NCI-H128 (cell line): ENCODE measurements at regions not wholly inside any gene's neighbourhood (a gene's known extent, or its start where the extent isn't known, plus 50 kb on each side); places are given as distances from the start of the nearest gene placed in this dataset.

Experiments
- DNase-seq: peaks from one replicate; lab custom pipeline; 2025; ENCODE audit not compliant: unreplicated experiment; lab: John Stamatoyannopoulos, UW

DNA sequence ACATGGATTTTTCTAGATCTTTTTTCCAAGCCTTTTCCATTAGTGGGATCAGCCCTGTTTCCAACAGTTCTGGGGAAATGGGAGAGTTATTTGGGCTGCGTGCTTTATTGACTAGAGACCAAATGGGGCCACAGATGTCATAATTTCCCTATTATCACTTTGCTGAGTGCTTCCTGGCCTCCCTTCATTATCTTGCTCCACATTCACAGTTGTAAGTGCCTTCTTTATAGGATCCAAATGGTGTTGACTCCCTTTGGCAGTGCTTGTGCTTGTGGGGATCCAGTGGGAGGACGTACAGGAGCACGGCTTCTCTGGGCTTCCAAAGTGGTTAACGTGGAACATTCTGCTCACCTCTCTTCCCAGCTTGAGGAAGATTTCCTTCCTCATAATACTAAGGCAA is 141.0 kb upstream of the RMST start:
- no peak for DNase-seq

- DNase-seq: no peak
Observed at GRCh38 chr12:97322388-97322787, 140.2 kb upstream of the RMST start.

DNA sequence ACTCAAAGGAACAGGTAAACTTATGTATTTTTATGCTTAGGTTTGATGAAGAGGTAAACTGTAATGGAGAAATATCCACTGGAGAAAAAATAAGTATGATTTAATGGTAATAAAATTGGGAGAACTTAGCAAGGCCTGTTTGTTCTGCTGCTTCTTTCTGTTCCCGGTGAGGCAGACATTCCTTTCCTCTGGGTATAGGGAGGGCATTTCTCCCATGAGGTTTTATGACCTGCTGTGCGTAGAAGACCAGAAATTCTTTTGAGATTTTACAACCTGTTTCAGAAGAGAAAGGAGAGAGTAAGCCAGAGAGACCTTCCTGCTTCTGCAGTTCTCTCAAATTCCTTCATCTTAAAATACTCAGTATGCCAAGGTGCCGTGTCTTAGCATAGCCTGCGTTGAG is 139.4 kb upstream of the RMST start:
- no peak for DNase-seq

DNA sequence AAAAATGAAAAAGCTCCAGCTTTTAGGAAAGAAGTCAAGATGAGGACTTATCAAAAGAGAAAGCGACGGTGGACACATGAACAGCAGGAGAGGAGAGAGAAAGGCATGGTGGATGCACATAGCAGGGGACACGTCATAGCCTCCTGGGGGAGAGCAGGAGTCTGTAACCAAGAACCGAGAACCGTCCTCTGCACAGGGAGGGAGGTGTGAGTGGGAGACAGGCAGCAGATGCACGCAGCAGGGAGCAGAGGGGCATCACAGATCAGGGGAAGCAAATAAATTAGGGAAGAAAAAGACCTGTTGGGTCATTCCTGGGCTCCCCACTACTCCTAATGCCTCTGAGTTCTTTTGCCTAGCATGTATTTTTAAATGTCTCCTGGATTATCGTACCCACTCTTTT is 138.1 kb upstream of the RMST start:
- DNase-seq: no peak

DNA sequence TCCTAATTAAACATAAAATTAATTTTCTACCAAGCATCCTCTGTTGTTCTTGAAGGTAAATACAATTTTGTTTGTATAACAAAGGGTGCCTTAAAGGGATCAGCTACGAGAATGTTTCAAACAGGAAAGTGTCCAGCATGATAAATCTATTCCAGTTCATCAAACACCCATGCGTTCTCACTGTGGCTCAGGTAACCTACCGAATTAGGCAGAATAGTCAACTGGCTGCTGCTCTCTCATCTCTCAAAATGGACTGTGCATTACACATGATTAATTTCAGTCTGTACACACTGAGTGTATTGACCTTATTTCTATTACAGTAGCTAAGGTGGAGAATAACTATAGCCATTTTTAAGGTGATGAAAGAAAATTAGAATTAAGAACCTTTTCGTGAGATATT is 127.5 kb upstream of the RMST start:
- DNase-seq: no peak

- no peak for DNase-seq
Observed at GRCh38 chr12:97336900-97337751, 125.5 kb upstream of the RMST start.

GRCh38 chr12:97342130-97342529 is 120.5 kb upstream of the RMST start:
- no peak for DNase-seq

DNA sequence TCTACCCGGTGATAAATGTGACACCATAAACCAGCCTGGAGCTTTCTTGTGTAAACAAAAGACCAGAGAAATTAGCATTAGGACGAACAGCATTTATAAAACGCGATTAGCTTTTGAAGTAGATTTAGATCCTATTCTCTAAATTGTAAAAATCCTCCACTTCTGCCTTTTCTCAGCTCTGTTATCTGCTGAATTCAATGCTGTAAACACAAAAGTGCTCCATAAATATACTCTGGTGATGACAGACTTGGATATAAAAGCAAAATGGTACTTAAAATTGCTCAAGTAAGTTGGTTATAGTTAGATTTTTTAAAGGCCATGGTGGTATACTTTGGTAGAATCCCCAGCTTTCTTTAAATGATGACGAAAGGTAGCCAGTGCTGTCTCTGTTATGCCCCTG is 114.6 kb upstream of the RMST start:
- DNase-seq: no peak

DNA sequence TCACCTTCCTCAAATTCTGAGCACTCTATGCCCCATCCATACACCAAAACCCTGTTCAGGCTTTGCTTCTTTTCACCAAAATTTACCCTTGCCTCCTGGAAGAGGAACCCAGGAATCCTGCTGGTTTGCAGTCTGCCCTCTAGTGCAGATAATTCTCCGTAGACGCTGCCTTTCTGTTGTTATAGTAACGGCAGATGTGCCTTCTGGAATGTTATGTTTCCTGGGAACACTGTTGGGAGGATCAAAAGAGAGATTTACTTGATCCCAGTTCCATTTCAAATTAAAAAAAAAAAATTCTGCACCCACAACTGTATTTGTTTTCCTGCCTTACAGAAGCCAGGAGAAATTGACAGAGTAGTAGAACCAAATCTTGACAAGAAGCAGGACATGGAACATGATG is 104.2 kb upstream of the RMST start:
- no peak for DNase-seq

DNA sequence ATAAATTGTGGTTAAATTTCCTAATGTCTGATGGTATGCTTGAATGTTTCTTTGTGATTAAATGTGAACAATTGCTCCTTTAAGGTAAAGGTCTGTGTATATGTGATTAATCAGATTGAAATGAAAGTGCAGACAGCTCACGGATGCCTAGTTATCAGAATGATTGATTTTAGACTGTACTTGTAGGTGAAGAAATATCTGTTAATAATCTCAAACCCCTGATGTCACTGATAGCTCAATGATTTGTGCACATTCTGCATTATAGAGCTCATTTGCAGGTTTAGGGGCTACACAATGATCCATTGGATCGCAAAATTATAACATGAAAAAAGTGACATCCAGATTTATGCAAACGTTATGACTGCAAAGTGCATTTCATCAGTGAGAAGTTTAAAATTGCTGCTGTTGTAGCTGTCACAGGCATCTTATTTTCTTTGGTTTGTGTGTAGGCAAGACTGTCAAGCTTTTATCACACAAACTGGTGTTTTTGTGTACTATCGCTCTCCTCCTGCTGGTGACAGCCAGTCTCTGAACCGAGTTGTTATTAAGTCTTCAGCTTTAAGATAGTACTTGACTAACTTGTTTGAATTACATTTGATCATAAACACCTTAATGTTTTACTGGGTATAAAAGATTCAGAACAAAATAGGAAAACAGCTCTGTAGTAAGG is 103.4 kb upstream of the RMST start:
- DNase-seq: no peak

GRCh38 chr12:97363693-97364092 is 98.9 kb upstream of the RMST start:
- no peak for DNase-seq

GRCh38 chr12:97368462-97369163 is 94.0 kb upstream of the RMST start:
- DNase-seq: no peak

DNA sequence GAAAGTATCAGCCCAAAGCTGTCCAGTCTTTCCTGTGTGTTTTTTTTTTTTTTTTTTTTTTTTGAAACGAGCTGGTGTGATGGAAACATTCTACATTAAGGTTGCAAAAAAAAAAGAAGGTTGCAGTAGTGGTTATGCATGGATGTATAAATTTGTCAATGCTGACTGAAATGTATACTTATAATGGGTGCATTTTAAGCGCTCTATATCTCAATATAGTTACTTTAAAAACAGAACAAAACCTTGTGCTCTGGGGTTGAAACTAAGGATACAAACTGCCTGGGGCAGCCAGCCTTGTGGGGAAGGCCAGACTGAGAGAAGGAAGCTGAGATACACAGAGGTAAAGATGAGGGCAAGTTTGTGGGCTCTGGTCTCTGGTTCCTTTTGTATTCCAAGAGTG is 87.3 kb upstream of the RMST start:
- DNase-seq: no peak

DNA sequence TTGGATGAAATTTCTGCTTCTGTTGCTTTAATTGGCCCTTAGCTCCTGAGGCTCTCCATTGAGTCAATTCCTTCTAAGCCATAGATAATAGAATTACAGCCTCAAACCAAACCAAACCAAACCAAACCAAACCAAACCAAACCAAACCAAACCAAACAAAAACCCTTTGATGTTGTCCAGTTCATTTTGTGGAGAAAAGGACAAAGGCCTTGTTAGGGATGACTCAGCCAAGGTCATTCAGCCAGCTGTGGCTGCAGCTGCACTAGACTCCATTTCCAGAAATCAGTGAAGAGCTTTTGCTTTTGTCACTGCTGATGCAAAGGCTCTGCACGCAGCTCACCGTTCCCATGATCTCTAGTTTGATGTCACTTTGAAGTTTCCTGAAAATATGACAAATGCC is 82.2 kb upstream of the RMST start:
- DNase-seq: no peak

- DNase-seq: no peak
Observed at GRCh38 chr12:97385121-97385520, 77.5 kb upstream of the RMST start.

DNA sequence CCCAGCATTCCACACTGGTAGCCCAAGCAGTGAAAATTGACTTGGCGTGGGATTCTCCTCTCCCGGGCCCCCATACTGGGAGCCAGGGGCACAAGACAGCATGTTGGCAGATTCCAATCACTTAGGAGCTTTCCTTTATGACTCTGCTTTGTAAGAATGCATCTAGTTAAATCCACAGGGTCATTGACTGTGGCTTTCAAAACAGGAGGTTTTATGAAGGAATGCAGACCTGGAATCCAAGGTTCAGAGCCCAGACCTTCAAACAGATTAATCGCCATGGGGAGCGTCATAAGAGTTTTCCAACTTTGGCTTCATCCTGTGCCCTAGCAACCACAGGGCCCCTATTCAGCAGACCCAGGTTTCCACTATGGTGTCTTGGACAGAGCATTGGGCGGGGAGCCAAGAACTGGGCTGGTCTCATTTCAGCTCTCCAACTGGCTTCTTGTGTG is 76.4 kb upstream of the RMST start:
- no peak for DNase-seq

DNA sequence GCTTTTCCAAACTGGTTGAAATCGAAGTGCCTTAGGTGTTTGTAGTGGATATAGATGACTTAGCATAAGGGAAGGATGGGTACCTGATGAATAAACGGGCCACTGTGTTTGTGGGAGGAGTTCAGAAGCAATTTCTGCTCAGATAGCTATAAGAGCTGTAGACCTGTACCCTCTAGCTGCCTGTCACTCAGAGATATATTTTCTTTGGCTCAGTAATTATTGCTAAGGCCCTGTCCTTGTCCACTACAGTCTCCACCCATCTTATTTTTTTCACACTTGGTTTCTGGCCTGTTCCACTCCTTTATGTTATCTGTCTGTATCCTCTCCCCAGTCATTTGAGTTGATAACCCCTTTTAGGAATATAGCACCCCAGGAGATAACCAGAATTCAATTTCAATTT is 74.8 kb upstream of the RMST start:
- no peak for DNase-seq

GRCh38 chr12:97394657-97395056 is 67.9 kb upstream of the RMST start:
- DNase-seq: no peak

DNA sequence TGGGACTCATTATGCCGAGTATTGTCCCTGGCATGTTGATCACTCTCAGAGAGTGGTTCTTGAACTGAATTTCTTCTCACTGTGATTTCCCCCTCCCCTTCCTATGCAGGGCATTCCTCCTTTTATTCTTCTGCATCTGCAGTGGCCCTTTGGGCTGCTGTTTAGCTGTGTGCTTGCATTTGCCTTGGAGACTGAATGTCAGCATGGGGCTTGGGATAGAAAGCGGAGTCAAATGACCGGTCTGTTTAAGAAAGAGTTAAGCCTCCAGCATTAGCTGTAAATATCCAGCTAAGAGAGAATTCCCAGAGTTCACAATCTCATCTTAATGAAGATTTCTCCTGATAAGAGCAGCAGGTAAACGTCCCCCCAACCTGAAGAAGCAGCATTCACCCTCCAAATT is 65.6 kb upstream of the RMST start:
- DNase-seq: no peak

DNA sequence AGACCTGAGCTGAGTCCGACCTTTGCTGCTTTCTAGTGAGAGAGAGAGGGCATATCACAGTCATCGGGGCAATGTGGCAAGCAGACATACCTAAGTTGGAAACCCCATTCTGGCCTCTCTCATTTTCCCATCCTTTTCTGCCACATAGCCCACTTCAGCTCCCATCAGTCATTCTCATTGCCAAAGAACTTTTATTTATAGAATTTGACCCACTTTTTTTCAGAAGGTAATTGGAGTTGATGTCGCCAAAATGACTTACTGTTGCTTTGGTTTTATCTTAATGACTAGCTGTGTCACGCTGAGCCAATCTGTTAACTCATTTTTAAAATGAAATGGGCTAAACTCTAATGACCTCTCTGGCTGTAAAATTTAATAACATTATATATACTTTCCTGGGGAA is 63.9 kb upstream of the RMST start:
- DNase-seq: no peak

DNA sequence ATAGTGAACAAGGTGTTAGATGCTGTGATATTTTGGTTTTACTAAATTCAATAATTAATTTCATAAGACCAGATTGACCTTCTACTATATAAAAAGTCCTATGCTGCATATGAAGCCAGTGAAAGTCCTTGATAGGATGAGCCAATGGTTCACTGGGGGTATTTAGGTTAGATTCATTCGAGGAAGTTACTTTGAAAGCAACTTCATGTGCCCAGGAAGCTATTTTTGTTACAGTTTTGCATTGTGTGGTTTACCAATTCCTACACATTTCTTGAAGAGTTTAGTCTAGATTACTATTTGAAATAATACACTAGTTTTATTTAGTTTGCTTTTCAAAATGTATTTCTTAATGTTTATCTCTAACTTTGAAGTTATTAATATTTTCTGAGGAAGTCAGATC is 58.5 kb upstream of the RMST start:
- DNase-seq: no peak

- DNase-seq: peak; percentile 37
Observed at GRCh38 chr12:97404543-97404942, 58.1 kb upstream of the RMST start.
